HG03175 (cell line): ENCODE measurements at regions not wholly inside any gene's neighbourhood (a gene's known extent, or its start where the extent isn't known, plus 50 kb on each side); places are given as distances from the start of the nearest gene placed in this dataset.

Experiments
- ATAC-seq: cut with Tn5 transposase; IDR thresholded peaks from one replicate; pipeline ENCODE4 v1.9.1; 2021; ENCODE audit warnings: mild to moderate bottlenecking, moderate library complexity; ENCODE audit not compliant: unreplicated experiment

GRCh38 chr13:111551204-111551820 is 230.9 kb downstream of the TEX29 start:
- ATAC-seq, result no peak

- no peak for ATAC-seq
Observed at GRCh38 chr13:111552891-111553655, 232.6 kb downstream of the TEX29 start.

GRCh38 chr13:111554539-111555267 is 234.3 kb downstream of the TEX29 start:
- no peak for ATAC-seq

GRCh38 chr13:111555268-111555808 is 234.9 kb downstream of the TEX29 start:
- no peak for ATAC-seq

DNA sequence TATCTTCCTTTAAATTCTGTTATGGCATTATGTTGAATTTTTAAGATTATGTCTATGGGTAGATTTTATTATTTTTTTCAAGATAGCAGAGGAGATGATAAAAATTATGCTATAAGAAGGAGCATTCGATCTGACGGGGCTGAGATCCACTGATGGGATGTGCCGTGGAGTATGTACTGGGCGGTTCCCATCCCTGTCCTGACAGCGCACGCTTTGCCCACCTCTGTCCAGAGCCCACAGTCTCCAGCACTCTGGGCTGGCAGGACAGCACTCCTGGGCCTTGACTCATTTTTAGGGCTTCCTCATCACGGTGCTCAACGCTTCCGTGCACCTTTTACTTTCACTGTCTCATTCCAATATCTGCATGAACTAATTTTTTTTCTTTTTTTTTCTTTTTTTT is 235.5 kb downstream of the TEX29 start:
- no peak for ATAC-seq

DNA sequence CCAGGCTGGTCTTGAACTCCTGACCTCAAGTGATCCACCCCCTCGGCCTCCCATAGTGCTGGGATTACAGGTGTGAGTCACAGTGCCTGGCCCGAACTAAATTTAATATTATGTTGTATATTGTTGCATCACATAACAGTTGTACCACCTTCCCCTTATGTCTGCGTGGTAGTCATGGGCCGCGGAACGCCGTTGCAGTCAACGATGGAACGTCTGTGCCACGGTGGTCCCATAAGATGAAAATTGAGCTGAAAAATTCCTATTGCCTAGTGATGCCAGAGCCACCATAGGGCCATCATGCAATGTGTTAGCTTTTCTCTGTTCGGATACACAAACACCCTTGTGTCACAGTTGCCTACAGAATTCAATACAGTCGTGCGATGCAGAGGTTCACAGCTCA is 236.1 kb downstream of the TEX29 start:
- ATAC-seq, result no peak

GRCh38 chr13:111557921-111558699 is 237.7 kb downstream of the TEX29 start:
- no peak for ATAC-seq

DNA sequence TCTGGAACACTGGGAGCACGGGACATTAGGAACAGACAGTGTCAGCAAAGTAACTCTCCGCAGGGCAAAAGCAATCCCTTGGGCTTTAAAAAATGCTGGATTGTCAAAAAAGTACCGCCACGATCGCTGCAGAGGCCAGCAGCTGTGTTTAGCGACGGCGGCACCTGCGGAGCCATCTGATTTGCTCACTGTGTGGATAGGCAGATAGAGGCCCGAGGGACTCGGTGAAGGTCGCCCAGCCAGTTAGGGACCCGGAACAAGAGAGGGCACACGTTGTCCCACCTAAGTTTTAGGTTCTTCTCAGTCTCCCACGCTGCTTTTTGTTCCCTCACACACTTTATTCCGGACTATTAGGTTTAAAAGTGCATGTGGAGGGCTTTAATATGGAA is 238.3 kb downstream of the TEX29 start:
- ATAC-seq, result no peak

GRCh38 chr13:111559612-111560403 is 239.4 kb downstream of the TEX29 start:
- ATAC-seq, result no peak

DNA sequence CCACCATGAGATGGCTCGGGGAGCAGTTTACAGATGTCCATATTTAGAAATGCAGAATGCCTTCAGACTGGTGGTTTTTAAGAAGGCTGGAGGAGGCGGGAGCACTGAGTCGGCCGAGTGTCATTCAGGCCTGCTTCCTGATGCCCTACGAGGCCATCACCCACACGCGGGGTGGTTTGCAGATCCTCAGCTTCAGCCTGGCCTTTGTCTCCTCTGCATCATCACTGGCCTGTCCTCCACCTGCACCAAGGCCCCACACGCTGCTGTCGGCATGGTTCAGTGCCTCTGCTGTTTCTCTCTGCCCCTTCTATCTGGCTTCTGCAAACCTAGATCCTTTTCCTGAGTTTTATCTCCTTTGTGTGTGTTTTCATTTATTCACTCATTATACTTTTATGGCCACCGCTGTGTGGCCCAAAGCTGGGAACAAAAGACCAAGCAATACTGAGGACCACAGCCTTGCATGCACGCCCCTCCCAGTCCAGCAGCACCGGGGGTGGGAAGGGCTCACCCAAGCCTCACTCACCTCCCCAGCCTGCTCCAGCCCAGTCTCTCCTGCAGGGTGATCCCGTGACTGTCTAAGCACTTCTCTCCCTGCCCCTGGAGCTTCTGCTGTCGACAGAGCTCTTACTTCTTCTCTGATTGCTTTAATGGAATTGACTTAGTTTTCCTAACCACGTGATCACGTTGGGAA is 240.8 kb downstream of the TEX29 start:
- ATAC-seq, result no peak

DNA sequence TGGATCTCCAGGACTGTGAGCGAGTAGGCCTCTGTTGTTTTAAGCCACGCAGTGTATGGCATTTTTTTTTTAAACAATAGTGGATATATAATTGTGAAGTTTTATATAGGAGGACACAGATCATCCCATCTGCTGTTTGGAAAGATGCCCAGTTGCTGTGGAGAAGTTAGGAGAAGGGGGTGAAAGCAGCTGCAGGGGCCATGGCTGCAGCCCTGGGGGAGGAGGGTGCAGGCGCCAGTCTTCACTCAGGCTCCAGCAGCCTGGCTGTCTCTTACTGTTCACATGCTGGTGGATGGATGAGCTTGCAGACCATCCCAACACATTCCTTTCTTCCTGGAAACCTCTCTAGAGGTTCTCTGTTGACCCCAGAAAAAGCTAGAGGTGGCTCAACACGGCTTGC is 242.3 kb downstream of the TEX29 start:
- ATAC-seq, result no peak

- no peak for ATAC-seq
Observed at GRCh38 chr13:111564606-111565005, 244.2 kb downstream of the TEX29 start.

GRCh38 chr13:111565400-111565799 is 245.0 kb downstream of the TEX29 start:
- no peak for ATAC-seq

- ATAC-seq, result no peak
Observed at GRCh38 chr13:111566567-111566966, 246.1 kb downstream of the TEX29 start.

GRCh38 chr13:111567637-111568036 is 247.2 kb downstream of the TEX29 start:
- no peak for ATAC-seq

DNA sequence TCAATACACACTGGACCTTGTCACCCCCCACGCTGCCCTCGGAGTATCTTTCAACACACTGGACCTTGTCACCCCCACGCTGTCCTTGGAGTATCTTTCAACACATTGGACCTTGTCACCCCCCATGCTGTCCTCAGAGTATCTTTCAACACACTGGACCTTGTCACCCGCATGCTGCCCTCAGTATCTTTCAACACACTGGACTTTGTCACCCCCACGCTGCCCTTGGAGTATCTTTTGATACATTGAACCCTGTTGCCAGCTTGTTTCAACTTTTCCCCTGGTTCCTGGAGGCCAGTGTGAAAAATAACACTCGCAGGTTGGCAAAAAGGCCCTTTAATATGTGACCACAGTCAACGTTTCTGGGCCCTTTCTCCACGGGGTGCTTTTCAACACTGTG is 247.8 kb downstream of the TEX29 start:
- no peak for ATAC-seq

GRCh38 chr13:111570911-111571310 is 250.5 kb downstream of the TEX29 start:
- ATAC-seq, result no peak

GRCh38 chr13:111572956-111573761 is 252.7 kb downstream of the TEX29 start:
- no peak for ATAC-seq

DNA sequence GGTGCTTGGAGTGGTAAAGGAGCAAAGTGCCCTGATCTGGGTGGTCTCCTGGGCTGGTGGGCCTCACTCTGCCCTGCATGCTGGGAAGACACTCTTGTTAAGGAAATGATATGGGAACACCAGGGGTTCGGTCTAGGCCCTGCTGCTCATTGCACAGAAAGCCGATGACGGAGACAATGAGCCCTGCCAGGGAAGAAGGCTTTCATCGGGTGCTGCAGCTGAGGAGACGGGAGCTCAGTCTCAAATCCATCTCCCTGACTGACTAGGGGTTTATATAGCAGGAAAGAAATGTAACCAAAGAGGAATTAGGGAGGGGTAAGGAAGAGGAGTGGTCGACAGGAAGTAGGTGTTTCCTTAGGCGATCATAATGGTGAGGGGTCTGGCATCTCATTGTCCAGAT is 253.4 kb downstream of the TEX29 start:
- ATAC-seq, result no peak
